ENCODE measurements at regions not wholly inside any gene's neighbourhood (a gene's known extent, or its start where the extent isn't known, plus 50 kb on each side); places are given as distances from the start of the nearest gene placed in this dataset.
"Not testable (repeated sequence)": the region's sequence is repeated elsewhere in the genome, so short reads cannot be mapped to it uniquely, and the experiment has no call there.

DNA sequence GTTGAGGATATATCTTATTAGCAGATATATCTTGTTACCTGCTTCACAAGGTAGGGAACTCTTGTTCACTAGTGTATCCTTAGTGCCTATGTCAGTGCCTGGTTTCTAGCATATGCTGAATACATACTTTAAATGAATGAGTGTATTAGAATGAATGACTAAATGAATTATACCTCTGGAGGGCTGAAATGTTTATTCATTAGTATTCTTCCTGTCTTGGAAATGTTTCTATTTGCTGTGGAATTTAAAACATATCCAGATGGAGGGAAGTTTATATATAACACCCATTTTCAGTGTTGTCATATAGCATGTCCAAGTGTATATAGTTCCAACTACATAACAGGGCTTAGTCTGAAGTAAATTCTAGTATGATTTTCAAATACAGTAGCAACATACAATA is 581.5 kb downstream of the TBL1XR1 start:
- Histone ChIP-seq H3K27ac (ENCODE audit: low read depth, low read length) (no peak overlapping the region), H3K36me3 (ENCODE audit: insufficient read depth, low read length) (no peaks in the 10 kb centered on the region), H3K4me3 (ENCODE audit: low read depth in 1 of 2, low read length in 2 of 2) (no peak overlapping the region), H3K4me1 (ENCODE audit: insufficient read depth, low read length) (no peaks in the 10 kb centered on the region), H3K27me3 (ENCODE audit: control insufficient read depth in 1 of 2, insufficient read depth in 2 of 2, low read length in 2 of 2) (no peaks in the 10 kb centered on the region), H3K9me3 (ENCODE audit: low read length) (no peaks in the 10 kb centered on the region), H3K9ac (ENCODE audit: low read length) (no peak overlapping the region)

DNA sequence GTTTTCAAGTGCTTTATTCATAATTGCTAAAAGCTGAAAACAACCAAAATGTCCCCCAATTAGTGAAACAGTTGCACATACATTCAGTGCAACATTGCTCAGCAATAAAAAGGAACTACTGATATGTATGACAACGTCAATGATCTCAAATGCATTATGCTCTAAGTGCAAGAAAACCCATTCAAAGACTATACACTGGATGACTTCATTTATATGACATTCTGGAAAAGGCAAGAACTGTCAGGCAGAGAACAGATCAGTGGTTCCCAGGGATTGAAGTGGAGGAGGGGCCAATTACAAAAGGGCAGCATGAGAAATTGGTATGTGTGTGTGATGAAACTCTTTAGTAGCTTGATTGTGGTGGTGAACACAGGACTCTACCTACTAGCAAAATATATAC is 585.6 kb downstream of the TBL1XR1 start:
- no peak overlapping the region for H3K4me3 ChIP-seq (ENCODE audit: low read depth in 1 of 2, low read length in 2 of 2)
- H3K9ac ChIP-seq (ENCODE audit: low read length): no peak overlapping the region
- no peaks in the 10 kb centered on the region for H3K4me1 ChIP-seq (ENCODE audit: insufficient read depth, low read length)
- H3K9me3 ChIP-seq (ENCODE audit: low read length): no peaks in the 10 kb centered on the region
- no peaks in the 10 kb centered on the region for H3K27me3 ChIP-seq (ENCODE audit: control insufficient read depth in 1 of 2, insufficient read depth in 2 of 2, low read length in 2 of 2)
- H3K36me3 ChIP-seq (ENCODE audit: insufficient read depth, low read length): no peaks in the 10 kb centered on the region
- H3K27ac ChIP-seq (ENCODE audit: low read depth, low read length): no peak overlapping the region

DNA sequence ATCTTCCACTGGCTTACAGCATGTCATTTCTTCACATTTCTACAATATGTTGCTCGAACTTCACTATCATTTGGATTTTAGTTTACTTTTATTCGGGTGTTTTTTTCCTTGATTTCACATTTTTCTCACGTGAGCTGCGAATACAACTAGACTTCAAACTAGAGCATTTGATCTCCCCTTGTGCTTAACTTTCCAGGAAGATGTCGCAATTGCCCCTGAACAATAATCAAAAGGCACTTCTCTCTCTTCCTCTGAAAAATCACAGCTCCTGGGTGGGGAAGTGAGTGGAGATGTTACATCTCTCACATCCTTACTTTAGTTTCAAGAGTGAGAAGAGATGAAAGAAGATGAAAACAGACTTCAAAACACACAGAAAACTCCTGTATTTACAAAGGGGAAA is 587.9 kb downstream of the TBL1XR1 start:
- Histone ChIP-seq H3K4me1 (ENCODE audit: insufficient read depth, low read length) (no peaks in the 10 kb centered on the region), H3K4me3 (ENCODE audit: low read depth in 1 of 2, low read length in 2 of 2) (no peak overlapping the region), H3K27ac (ENCODE audit: low read depth, low read length) (no peak overlapping the region), H3K9me3 (ENCODE audit: low read length) (no peaks in the 10 kb centered on the region), H3K27me3 (ENCODE audit: control insufficient read depth in 1 of 2, insufficient read depth in 2 of 2, low read length in 2 of 2) (no peaks in the 10 kb centered on the region), H3K36me3 (ENCODE audit: insufficient read depth, low read length) (no peaks in the 10 kb centered on the region), H3K9ac (ENCODE audit: low read length) (no peak overlapping the region)

GRCh38 chr3:176605553-176605952 is 591.7 kb downstream of the TBL1XR1 start:
- not testable (repeated sequence) for H3K4me1 ChIP-seq (ENCODE audit: insufficient read depth, low read length); H3K9me3 ChIP-seq (ENCODE audit: low read length); H3K9ac ChIP-seq (ENCODE audit: low read length); H3K36me3 ChIP-seq (ENCODE audit: insufficient read depth, low read length); H3K27me3 ChIP-seq (ENCODE audit: control insufficient read depth in 1 of 2, insufficient read depth in 2 of 2, low read length in 2 of 2); H3K27ac ChIP-seq (ENCODE audit: low read depth, low read length); H3K4me3 ChIP-seq (ENCODE audit: low read depth in 1 of 2, low read length in 2 of 2)

GRCh38 chr3:176595307-176595706 is 602.0 kb downstream of the TBL1XR1 start:
- no peaks in the 10 kb centered on the region for H3K27me3 ChIP-seq (ENCODE audit: control insufficient read depth in 1 of 2, insufficient read depth in 2 of 2, low read length in 2 of 2)
- no peak overlapping the region for H3K4me3 ChIP-seq (ENCODE audit: low read depth in 1 of 2, low read length in 2 of 2)
- no peak overlapping the region for H3K27ac ChIP-seq (ENCODE audit: low read depth, low read length)
- no peaks in the 10 kb centered on the region for H3K36me3 ChIP-seq (ENCODE audit: insufficient read depth, low read length)
- H3K4me1 ChIP-seq (ENCODE audit: insufficient read depth, low read length): no peaks in the 10 kb centered on the region
- H3K9me3 ChIP-seq (ENCODE audit: low read length): no peaks in the 10 kb centered on the region
- H3K9ac ChIP-seq (ENCODE audit: low read length): no peak overlapping the region

DNA sequence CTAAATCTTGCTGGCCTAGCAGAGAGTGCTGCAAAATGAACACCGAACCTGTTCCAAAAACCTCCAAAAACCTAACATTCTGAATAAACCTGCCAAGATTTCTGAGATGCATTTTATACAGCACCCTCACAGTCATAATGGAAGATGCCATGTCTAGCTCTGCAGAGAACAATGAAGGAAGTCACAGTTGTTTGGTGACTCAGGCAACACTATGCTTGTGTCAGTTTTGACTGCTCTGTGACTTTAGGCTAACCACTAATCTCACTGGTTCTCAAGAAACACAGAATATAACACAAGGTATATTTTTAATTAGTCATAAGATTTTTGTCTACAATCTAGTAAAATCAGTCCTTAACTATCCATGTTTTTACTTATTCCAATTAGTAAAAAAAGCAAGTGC is 606.6 kb downstream of the TBL1XR1 start:
- Histone ChIP-seq H3K9ac (ENCODE audit: low read length) (no peak overlapping the region), H3K36me3 (ENCODE audit: insufficient read depth, low read length) (no peaks in the 10 kb centered on the region), H3K4me3 (ENCODE audit: low read depth in 1 of 2, low read length in 2 of 2) (no peak overlapping the region), H3K27me3 (ENCODE audit: control insufficient read depth in 1 of 2, insufficient read depth in 2 of 2, low read length in 2 of 2) (no peaks in the 10 kb centered on the region), H3K9me3 (ENCODE audit: low read length) (no peaks in the 10 kb centered on the region), H3K4me1 (ENCODE audit: insufficient read depth, low read length) (no peaks in the 10 kb centered on the region), H3K27ac (ENCODE audit: low read depth, low read length) (no peak overlapping the region)

DNA sequence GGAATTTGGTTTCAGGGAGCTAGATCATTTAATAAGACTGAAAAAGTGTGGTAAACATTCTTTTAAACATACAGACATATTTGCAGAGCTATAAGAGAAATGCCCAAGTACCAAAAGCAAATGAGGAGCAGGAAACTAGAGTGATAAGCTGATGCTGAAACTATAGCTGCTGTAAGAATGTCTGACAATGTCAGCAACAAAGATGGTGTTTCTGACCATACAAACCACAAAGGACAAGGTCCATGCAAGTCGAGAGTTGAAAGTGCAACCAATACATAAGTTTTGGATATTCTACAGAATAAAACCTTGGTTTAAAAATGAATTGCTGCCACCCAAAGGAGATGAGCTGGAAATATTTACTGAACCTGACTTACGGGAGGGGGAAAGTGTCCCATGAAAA is 610.2 kb downstream of the TBL1XR1 start:
- no peak overlapping the region for H3K4me3 ChIP-seq (ENCODE audit: low read depth in 1 of 2, low read length in 2 of 2)
- H3K9me3 ChIP-seq (ENCODE audit: low read length): no peaks in the 10 kb centered on the region
- H3K9ac ChIP-seq (ENCODE audit: low read length): no peak overlapping the region
- H3K27ac ChIP-seq (ENCODE audit: low read depth, low read length): no peak overlapping the region
- no peaks in the 10 kb centered on the region for H3K27me3 ChIP-seq (ENCODE audit: control insufficient read depth in 1 of 2, insufficient read depth in 2 of 2, low read length in 2 of 2)
- no peaks in the 10 kb centered on the region for H3K36me3 ChIP-seq (ENCODE audit: insufficient read depth, low read length)
- H3K4me1 ChIP-seq (ENCODE audit: insufficient read depth, low read length): no peaks in the 10 kb centered on the region

- Histone ChIP-seq H3K9ac (ENCODE audit: low read length) (no peak overlapping the region), H3K27me3 (ENCODE audit: control insufficient read depth in 1 of 2, insufficient read depth in 2 of 2, low read length in 2 of 2) (no peaks in the 10 kb centered on the region), H3K27ac (ENCODE audit: low read depth, low read length) (no peak overlapping the region)
Measured at GRCh38 chr3:176584413-176585176, 612.7 kb downstream of the TBL1XR1 start.

DNA sequence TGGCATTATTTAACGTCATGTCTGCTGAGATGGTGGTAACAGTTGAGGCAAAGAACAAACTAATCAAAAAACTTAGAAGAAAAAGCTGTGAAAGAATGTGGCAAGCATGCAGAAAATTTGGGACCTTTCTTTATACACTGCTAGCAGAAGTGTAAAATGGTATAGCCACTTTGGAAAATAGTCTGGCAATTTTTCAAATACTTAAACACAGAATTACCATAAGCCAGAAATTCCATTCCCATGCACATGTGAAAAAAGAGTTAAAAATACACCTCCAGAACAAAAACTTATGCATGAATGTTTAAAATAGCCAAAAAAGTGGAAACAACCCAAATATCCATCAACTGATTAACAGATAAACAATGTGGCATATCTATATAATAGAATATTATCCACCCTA is 613.3 kb downstream of the TBL1XR1 start:
- no peak overlapping the region for H3K27ac ChIP-seq (ENCODE audit: low read depth, low read length)
- no peaks in the 10 kb centered on the region for H3K27me3 ChIP-seq (ENCODE audit: control insufficient read depth in 1 of 2, insufficient read depth in 2 of 2, low read length in 2 of 2)
- H3K4me1 ChIP-seq (ENCODE audit: insufficient read depth, low read length): no peaks in the 10 kb centered on the region
- H3K9me3 ChIP-seq (ENCODE audit: low read length): no peaks in the 10 kb centered on the region
- H3K4me3 ChIP-seq (ENCODE audit: low read depth in 1 of 2, low read length in 2 of 2): no peak overlapping the region
- H3K36me3 ChIP-seq (ENCODE audit: insufficient read depth, low read length): no peaks in the 10 kb centered on the region
- no peak overlapping the region for H3K9ac ChIP-seq (ENCODE audit: low read length)

More at GRCh38 chr3:176584413-176585176, 612.7 kb downstream of the TBL1XR1 start:
- H3K4me1 ChIP-seq (ENCODE audit: insufficient read depth, low read length): no peaks in the 10 kb centered on the region
- H3K4me3 ChIP-seq (ENCODE audit: low read depth in 1 of 2, low read length in 2 of 2): no peak overlapping the region
- H3K9me3 ChIP-seq (ENCODE audit: low read length): no peaks in the 10 kb centered on the region
- H3K36me3 ChIP-seq (ENCODE audit: insufficient read depth, low read length): no peaks in the 10 kb centered on the region

DNA sequence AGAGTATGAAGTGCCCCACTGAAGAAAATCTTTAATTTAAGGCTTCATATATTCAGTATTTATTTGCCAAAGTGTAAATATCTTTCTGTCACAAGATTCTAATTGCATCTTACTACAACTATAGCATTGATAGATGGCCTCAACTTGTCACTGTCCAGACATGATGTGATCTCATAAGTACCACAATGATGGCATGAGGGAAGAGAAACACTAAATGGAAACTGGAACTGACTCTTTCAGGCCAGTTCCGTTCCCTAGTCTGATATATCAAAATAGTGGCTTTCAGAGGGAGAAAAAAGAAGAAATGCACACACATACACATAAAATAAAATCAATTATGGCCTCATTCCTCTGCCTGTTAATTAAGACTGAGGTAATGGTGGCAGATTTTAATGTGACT is 615.7 kb downstream of the TBL1XR1 start:
- H3K4me3 ChIP-seq (ENCODE audit: low read depth in 1 of 2, low read length in 2 of 2): no peak overlapping the region
- no peaks in the 10 kb centered on the region for H3K9me3 ChIP-seq (ENCODE audit: low read length)
- H3K36me3 ChIP-seq (ENCODE audit: insufficient read depth, low read length): no peaks in the 10 kb centered on the region
- H3K27ac ChIP-seq (ENCODE audit: low read depth, low read length): no peak overlapping the region
- H3K9ac ChIP-seq (ENCODE audit: low read length): no peak overlapping the region
- H3K4me1 ChIP-seq (ENCODE audit: insufficient read depth, low read length): peaks cover 4% of the 10 kb centered on the region
- no peaks in the 10 kb centered on the region for H3K27me3 ChIP-seq (ENCODE audit: control insufficient read depth in 1 of 2, insufficient read depth in 2 of 2, low read length in 2 of 2)

- peaks cover 4% of the 10 kb centered on the region for H3K4me1 ChIP-seq (ENCODE audit: insufficient read depth, low read length)
- no peak overlapping the region for H3K27ac ChIP-seq (ENCODE audit: low read depth, low read length)
- H3K4me3 ChIP-seq (ENCODE audit: low read depth in 1 of 2, low read length in 2 of 2): no peak overlapping the region
- H3K9me3 ChIP-seq (ENCODE audit: low read length): no peaks in the 10 kb centered on the region
- no peaks in the 10 kb centered on the region for H3K27me3 ChIP-seq (ENCODE audit: control insufficient read depth in 1 of 2, insufficient read depth in 2 of 2, low read length in 2 of 2)
- no peaks in the 10 kb centered on the region for H3K36me3 ChIP-seq (ENCODE audit: insufficient read depth, low read length)
- no peak overlapping the region for H3K9ac ChIP-seq (ENCODE audit: low read length)
Measured at GRCh38 chr3:176579711-176580185, 617.5 kb downstream of the TBL1XR1 start.

DNA sequence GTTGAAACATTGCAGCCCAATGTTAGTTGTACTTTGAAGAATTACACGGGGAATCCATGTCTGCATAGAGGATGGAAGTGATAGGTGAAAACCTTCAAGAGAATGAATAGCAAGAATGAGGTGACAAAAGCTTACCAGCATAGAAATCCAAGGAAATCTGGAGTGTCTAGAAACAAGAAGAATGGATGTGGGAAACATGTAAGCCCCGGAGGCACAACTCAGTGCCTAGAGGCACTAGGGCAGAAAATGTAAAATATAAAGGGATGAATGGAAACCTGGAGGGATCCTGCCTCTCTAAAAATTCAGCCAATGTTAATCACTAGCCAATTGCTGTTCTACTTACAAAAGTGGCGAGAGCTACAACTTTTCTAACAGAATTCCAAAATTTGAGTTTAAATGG is 619.0 kb downstream of the TBL1XR1 start:
- Histone ChIP-seq H3K4me3 (ENCODE audit: low read depth in 1 of 2, low read length in 2 of 2) (no peak overlapping the region), H3K4me1 (ENCODE audit: insufficient read depth, low read length) (peaks cover 4% of the 10 kb centered on the region), H3K27me3 (ENCODE audit: control insufficient read depth in 1 of 2, insufficient read depth in 2 of 2, low read length in 2 of 2) (no peaks in the 10 kb centered on the region), H3K27ac (ENCODE audit: low read depth, low read length) (no peak overlapping the region), H3K36me3 (ENCODE audit: insufficient read depth, low read length) (no peaks in the 10 kb centered on the region), H3K9me3 (ENCODE audit: low read length) (no peaks in the 10 kb centered on the region), H3K9ac (ENCODE audit: low read length) (no peak overlapping the region)
